C4-2B (cell line): ENCODE measurements at regions not wholly inside any gene's neighbourhood (a gene's known extent, or its start where the extent isn't known, plus 50 kb on each side); places are given as distances from the start of the nearest gene placed in this dataset.

ENCODE experiments used
- ZFX ChIP-seq: fragments of 450-650 bp; IDR thresholded peaks from 2 replicates; pipeline ENCODE4 v1.6.1; 2017
- TF ChIP-seq, protein P1 (sequence below): fragments of 450-650 bp; conservative IDR thresholded peaks from 2 replicates; pipeline ENCODE4 v1.5.1; 2017; ENCODE audit warnings: mild to moderate bottlenecking

DNA sequence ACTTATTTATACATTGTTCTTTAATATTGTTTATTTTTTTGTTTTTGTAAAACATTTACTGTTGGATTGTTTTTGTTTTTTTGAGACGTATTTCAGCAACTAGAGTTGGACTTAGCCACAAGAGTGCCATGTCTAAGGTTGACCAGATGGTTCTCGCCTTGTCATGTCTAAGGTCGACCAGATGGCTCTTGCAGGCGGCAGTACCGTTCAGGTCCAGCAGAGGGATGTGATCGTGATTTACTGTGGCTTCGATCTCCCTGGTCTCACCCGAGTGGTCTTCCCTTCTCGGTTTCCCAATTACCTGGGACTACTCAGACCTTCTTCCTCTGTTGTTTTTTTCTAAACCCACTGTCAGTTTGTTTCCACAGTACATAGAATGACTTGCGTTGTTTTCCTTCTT lies 1438.6 kb downstream of the UQCRFS1 start:
- TF ChIP-seq, protein P1, sequence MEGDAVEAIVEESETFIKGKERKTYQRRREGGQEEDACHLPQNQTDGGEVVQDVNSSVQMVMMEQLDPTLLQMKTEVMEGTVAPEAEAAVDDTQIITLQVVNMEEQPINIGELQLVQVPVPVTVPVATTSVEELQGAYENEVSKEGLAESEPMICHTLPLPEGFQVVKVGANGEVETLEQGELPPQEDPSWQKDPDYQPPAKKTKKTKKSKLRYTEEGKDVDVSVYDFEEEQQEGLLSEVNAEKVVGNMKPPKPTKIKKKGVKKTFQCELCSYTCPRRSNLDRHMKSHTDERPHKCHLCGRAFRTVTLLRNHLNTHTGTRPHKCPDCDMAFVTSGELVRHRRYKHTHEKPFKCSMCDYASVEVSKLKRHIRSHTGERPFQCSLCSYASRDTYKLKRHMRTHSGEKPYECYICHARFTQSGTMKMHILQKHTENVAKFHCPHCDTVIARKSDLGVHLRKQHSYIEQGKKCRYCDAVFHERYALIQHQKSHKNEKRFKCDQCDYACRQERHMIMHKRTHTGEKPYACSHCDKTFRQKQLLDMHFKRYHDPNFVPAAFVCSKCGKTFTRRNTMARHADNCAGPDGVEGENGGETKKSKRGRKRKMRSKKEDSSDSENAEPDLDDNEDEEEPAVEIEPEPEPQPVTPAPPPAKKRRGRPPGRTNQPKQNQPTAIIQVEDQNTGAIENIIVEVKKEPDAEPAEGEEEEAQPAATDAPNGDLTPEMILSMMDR = no peak
- TF ChIP-seq ZFX = no peak
